Stimulated activated CD4-positive, alpha-beta T cell treated with anti-CD3 and anti-CD28 coated beads, Interleukin-15, amount 100 ng/mL, for 48 hours (primary cell): ENCODE measurements at regions not wholly inside any gene's neighbourhood (a gene's known extent, or its start where the extent isn't known, plus 50 kb on each side); places are given as distances from the start of the nearest gene placed in this dataset.

Source experiments
- DNase-seq, 2 donors: peaks; one replicate each; pipeline ENCODE4 v3.0.0-alpha.2; 2020; ENCODE audit warnings: low read depth in 2 of 2

DNA sequence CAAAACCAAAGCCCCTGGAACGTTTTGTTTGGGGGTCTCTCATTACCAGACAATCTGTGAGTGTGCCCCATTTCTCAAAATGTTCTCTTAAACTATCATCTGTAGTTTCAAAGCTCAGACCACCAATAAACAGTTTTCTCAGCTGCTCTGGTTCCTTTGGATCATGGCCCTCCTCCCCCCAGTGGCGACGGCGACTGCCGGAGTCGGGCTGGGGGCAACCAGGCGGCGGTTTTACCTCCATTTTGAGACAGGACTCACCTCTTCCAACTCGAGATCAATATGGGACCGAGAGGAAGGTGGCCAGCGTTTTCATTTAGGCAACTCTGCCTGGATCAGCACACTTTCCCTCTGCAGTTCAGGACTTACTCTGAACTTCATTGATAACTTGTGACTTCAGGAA, 141.5 kb upstream of the ZNF32 start:
- DNase-seq = no peak

DNA sequence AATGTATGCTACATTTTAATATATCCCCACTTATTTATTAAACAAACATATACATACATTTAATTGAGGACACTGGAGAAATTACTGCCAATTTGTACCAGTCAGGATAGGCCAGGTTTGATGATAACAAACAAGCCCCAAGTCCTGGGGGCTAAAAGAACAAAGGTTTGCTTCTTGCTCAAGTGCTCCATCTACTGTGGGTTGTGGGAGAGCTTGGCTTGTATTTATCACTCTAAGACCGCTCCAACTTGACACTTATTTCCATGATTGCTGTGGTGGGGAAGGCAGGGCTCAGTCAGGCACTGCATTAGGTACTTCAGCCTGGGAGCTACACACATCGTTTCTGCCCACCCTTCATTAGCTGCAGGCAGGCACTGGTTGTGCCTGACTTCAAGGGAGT, 136.6 kb upstream of the ZNF32 start:
- no peak for DNase-seq

DNA sequence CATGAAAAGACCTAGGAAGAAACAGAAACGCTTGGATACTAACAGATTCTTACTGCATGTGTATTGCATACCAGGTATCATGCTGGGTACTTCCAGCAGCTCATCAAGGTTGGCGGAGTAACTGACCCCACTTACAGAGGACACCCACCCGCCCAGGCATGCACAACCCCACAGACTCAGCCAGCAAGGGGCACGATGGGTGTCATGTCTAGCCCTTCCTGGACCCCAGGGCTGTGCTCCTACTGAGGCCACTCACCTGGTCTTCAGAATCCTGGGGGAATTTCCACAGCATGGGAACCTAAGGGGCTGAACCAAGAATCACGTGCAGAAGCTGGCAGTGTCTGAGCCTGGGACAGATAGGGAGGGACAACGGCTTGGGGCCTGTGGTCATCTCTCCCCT, 134.1 kb upstream of the ZNF32 start:
- DNase-seq = no peak

DNA sequence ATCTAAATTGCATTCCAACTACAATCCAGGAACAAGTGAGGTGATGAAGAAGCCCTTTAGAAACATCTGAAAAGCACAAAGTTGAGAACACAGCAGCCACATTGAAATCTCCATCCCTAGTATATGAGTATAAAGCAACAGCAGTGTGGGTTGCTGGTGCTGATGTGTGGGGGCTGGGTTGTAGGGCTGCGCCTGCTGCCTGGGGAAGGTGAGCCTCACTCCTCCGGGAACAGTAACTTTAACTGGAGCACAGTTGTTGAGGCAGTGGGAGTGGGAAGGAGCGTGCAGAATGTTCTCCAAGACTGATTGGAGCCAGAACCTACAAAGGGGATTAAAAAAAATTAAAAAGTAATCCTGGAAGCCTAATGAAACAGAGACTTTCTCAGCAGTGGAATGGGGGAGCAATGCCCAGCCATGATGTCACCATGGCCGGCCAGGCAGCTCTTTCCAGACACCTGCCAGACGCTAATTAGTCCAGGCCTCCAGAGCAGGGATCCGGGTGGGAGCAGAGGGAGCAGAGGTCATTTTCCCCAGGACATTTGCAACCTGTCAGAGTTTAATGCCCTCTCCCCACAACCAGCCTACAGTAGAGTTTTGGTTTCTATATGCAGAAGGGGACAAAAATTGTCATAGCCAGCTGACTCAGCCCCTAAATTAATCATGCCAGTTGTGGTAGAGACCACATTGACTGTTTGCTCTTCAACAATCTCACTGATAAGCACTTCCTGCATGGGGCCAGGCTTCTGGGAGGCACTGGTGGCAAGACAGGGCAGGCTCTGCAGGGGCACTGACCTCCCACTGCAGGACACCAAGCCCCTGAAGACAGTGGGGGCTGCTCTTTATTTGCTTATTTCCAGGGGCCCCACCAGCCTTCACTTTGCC, 133.0 kb upstream of the ZNF32 start:
- DNase-seq = peak; percentile 31 to 38

DNA sequence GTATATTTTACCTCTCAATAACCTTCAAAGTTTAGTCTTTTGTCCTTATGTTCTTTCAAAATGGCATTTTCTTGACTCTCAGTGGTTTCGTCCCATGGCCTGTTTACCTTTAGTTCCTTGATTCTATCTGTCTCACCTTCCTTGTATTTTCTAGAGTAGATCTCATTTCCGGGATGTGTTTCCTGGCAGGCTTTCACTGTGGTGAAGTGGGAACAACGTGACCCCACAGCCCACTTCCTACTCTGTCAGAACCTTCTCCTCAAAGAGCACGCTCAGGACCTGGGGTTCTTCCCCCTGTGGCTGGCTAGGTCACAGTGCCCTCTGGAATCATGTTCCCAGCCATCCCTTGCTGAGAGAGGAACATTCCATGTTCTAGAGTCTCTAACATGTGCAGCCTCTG, 129.9 kb upstream of the ZNF32 start:
- DNase-seq = no peak

DNA sequence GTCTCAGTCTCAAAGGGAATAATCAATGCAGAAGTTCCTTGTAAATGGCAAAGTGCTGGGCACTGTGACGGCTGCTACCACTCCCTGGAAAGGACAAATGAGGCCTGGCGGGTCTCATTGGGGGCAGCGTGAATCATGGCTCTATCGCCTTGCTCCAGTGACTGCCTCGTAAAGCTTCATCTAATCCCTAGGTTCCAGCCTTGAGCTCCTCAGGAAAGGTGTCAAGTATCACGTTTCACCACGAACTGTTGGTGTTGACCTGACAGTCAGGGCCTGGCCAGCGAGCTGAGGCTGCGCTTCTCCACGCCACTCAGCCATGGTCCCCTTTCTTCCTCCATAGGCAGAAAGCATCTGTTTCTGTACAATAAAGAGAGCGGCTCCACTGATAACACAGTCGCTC, 126.7 kb upstream of the ZNF32 start:
- DNase-seq = no peak

DNA sequence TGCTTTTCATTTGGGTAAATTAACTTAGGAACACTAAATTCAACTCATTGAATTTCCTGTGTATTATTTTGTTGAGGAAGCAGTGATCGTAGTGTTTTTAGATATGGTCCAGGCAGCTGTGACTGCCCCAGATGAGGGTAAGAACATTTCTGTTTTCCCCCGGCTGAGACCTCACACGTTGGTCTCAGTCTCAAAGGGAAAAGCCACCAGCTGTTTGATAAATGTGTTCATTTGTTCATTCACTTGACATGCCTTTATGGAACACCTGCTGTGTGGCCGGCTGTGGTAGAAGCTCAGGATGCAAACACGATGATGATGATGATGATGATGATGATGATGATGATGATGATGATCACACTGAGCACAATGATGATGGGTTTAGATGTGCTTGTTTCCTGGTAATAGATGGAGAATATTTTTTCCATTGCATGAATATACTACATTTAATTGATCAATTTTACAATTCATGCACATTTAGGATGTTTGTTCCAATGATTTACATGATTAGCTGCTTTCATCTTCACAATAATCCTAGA, 125.6 kb upstream of the ZNF32 start:
- DNase-seq = no peak

DNA sequence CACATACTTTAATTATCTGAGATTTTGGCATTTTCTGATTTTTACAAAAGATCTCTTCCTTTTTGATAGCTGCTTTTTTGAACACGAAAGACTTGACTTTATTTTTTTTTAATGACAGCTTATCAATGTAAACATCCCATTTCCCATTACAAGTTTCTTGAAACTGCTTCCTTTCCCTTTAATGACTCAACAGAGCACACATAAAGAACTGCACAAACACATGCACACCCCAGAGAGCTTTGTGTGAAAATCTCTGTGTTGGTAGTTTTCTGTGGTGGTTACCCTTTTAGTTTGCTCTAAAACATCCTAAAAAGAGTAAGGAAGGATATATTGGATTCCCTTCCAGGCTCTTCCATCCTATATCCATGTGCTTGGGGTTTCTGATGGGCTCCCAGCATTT, 125.1 kb upstream of the ZNF32 start:
- no peak for DNase-seq

DNA sequence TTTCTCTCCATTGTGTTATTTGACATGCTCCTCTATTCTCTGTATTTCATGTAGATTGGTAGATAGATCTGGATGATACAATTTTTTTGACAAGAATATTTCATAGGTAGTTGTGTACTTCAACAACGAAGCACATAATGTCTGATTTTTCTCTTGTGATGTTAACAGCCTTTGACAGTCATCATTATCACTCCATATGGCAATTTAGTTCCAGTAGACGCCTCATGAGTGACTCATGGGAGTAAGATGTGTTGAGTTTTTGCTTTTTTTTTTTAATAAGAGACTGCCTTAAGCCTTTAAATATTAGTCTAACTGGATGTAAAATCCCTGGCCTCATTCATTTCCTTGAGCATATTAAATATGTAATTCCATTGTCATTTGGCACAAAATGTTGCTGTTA, 123.5 kb upstream of the ZNF32 start:
- no peak for DNase-seq

DNA sequence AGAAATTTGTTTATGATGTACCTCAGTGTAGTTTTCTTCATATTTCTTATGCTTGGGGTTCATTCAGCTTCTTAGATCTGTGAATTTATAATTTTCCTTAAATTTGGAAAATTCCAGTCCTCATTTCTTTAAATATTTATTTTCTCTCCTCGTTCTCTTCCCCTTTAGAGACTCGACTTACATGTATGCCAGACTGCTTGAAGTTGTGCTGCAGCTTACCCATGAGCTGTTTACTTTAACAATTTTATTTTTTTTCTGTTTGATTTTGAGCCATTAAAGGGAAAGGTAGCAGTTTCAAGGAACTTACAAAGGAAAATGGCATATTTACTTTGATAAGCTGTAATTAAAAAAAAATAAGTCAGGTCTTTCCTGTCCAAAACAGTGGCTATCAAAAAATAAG, 123.0 kb upstream of the ZNF32 start:
- no peak for DNase-seq

DNA sequence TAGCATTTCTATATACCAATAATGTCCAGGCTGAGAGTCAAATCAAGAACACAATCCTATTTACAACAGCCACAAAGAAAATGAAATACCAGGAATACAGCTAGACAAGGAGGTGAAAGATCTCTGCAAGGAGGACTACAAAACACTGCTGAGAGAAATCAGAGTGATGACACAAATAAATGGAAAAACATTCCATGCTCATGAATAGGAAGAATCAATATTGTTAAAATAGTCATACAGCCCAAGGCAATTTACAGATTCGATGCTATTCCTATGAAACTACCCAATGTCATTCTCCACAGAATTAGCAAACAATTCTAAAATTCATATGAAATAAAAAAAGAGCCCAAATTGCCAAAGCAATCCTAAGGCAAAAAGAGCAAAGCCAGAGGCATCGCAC, 116.8 kb upstream of the ZNF32 start:
- no peak for DNase-seq

DNA sequence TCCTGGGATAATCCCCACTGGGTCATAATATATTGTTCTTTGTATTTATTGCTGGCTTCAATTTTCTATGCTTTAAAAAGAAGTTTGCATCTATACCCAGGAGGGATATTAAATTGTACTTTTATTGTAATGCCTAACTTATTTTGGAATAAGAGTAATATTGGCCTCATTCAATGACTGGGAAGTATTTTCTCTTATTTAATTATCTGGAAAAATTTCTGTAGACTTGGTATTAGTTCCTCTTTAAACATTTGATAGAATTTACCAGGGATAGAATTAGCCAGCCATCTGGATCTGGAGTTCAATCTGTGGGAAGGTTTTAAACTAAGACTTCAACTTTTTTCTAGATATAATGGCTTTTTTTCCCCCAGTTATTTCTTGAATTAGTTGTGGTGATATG, 115.2 kb upstream of the ZNF32 start:
- no peak for DNase-seq

DNA sequence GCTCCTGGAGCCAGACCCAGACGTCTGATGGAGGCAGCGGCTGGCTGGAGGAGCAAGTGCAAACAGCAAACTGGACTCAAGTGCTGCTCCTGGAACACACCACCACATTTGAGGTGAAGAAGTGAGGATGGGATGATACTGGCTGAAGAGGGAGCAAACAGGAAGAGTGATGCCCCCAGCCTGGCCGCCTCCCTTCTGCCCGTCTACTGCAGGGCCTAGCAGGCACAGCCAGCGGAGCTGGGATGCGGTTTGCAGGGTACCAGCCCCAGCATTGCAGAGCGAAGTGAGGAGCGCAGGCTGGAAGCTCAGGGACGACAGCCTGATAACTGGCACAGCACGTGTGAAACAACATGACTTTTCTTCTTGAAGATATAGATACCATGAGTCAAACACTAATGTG, 111.8 kb upstream of the ZNF32 start:
- DNase-seq = no peak

DNA sequence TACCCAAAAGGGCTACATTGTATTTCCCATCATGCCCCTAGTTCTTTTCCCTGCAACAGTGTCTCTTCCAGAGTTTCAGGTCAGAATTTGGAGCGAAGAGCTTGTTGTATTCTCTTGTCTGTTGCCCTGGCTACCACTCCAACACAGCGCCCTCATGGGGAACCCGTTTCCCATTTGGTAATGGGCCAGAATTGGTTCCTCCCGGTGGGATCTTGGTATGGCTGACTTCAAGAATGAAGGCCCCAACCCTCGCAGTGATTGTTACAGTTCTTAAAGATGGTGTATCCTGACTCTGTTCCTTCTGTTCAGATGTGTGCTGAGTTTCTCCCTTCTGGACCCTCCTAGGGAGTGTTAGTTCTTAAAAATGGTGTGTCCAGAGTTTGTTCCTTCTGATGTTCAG, 110.5 kb upstream of the ZNF32 start:
- no peak for DNase-seq

DNA sequence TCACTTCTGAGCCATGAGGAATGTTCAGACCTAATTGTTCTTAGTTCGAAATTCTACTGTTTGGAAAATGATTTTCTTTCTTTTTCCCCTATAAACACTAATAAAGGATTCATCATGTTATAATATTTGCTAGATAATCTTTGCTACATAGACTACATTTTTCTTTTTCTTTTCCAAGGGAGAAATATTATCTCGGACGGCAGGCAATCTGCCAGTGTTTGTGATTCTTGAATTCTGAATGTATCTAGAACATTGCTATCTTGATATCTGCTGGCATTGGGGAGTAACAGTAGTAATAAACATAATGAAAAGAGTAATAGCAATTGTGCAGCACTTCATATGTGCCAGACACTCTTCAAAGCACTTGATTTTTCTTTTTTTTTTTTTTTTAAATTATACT, 107.7 kb upstream of the ZNF32 start:
- DNase-seq = no peak

DNA sequence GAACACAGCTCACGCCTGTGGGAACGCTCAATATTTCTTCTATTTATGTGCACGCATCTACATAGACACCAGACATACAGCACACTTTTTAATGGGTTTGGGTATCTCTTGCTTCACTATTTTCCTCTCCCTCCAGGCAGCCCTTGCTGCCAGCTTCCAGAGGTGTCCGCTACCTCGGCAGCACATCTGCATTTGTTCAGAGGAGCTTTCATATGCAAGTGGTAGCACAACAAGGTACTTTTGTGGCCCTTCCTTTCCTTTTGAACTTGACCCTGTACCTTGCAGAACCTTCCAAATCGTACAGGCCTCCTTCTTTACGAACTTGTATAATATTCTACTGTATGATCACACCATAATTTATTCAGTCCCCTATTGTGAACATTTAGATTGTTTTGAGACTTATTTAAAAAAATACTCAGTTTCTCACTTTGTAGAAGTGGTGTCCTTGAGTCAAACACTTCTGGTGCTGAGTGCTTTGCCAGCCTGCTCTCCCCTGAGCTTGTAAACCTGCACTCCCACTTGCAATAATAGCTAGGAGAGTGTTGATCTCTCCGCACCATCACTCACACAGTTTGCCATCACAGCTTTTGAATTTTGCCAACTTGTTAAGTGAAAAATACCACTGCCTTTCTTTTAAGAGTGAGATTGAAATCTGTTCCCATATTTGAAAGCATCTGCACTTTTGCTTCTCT, 106.0 kb upstream of the ZNF32 start:
- no peak for DNase-seq

DNA sequence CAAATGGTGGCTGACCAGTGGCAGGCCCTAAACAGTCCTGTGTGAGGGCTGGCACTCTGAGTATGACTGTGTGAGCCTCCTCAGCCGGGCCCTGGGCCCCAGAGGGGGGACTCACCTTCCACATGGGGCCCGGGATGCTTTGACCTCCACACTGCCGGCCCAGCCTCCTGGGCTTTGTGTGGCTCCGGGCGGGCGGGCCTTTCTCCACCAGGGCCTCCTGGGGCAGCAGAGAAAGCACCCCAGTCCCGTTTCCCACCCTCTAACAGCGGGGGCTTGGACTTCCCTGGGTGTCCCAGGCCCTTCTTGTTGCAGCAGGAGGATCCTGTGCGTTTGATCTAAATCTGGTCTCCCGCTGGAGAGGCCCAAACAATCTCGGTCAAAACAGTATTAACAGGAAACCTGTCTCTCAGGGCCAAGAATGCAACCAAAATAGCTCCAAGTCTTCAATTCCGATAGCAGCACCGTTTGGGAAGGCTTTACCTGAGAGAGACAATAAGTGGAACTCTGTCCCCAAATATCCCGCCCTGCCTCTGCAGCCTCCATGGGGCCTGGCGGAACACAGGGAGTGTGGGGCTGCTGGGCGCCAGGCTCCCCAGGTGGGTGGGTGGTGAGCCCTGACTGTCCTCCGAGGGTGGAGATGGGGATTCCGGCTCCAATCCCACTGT, 104.8 kb upstream of the ZNF32 start:
- no peak for DNase-seq

DNA sequence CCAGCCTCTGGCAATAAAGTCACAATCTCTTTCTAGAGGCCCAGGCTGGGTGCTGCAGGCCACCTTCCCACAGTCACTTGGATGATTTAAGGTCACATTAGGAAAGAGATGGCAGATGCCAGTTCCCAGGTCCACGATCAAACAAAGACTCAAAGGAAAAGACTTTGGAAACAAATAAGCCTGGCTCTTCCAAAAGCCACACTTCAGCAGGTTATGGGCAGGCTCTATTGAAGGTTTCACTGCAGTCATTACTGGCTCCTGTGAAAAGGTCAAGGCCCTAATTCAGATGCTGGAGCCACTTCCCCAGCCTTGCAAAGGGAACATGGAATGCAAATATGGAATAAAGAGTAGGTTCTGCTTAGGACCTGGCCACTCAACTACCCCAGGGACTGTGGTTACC, 104.0 kb upstream of the ZNF32 start:
- no peak for DNase-seq

DNA sequence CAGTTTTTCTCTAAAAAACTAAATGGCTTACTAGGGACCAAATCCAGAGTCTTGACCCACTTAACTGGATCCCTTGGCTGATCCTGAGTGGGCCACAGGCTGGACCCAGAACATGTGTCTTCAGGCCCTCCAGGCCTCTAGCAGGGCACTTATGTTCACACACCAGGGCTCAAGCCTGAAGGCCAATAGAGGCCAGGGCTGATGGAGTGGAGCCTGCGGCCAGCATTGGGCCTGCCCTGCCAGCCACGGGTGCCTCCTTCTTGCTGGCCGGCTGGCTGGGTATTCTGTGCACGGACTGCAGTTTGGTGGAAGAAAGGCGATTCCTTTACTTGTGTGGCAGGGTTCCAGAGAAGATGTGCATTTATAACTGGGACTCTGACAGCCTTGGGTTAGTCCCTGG, 103.0 kb upstream of the ZNF32 start:
- no peak for DNase-seq

DNA sequence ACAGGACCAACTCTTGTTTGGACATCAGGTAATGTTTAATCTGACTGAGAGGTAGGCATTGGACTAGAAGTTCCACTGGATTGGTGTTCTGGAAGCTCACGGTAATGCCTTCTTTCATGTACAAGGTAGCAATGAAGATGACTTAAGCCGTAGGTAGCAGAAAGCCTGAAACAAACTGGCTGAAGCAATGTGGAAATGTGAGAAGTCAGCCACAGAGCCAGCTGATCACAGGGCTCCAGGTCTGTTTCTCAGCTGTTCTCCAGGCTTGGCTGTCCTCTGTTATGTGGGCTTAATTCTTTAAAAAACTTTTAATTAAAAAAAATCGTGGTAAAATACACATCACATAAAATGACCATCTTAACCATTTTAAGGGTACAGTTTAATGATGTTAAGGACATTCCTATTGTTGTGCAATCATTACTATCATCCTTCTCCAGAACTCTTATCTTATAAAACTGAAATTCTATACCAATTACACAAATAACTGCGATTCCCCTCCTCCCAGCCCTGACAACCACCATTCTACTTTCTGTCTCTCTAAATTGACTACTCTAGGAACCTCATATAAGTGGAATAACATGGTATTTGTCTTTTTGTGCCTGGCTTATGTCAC, 101.4 kb upstream of the ZNF32 start:
- no peak for DNase-seq

DNA sequence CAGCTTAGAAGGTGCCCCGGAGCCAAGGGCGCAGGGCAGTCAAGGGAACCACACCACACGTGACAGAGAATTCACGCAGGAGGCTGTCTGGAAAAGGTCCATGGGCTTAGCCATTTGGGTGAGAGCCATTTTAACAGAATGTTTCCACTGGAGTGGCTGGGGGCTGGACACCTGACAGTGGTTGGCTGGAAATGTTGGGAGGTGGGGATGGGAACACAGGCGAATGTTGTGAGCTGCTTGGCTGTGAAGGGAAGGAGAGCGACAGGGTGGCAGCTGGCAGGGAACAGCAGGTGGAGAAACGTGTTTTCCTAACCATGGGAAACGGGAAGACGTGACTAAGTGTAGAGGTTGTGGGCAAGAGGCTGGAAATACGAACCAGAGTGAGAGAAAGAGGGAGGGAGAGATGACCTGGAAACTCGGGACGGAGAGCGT, 100.5 kb upstream of the ZNF32 start:
- no peak for DNase-seq

DNA sequence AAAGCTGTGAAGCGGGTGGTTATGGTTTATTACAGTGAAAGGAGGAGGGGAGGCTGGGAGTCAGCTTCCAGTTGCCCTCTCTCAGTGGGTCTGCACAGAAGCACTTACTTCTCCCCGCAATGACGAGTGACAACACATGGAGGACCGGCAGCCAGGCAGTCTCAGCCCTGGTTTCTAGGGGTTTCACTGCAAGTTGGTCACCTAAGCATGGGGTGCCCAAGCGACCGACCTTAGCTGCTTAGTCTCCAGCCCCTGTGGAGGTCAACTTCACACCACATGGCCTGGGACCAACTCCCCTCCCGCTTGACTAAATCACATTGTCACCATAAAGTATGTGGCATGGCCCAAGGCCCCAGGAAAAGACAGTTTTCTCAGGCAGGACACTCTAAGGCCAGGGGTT, 99.9 kb upstream of the ZNF32 start:
- no peak for DNase-seq
